ENCODE measurements at regions not wholly inside any gene's neighbourhood (a gene's known extent, or its start where the extent isn't known, plus 50 kb on each side); places are given as distances from the start of the nearest gene placed in this dataset.

- TF ChIP-seq CTCF (IDR thresholded peaks at IDR 0.05) (no peak), POLR2A (IDR thresholded peaks at IDR 0.05) (no peak)
Observed at GRCh38 chr2:164006704-164007103, 270.9 kb upstream of the FIGN start.

All from lower leg skin (tissue), 3 donors.